GM11168 (cell line): ENCODE measurements at regions not wholly inside any gene's neighbourhood (a gene's known extent, or its start where the extent isn't known, plus 50 kb on each side); places are given as distances from the start of the nearest gene placed in this dataset.

Source experiments
- in situ Hi-C: fragments of 300-500 bp; cut with MboI; formaldehyde crosslinking; loops from one replicate; pipeline ENCODE4 v1.12.0; 2022; ENCODE audit warnings: low sequenced_read_pairs; ENCODE audit not compliant: unreplicated experiment

DNA sequence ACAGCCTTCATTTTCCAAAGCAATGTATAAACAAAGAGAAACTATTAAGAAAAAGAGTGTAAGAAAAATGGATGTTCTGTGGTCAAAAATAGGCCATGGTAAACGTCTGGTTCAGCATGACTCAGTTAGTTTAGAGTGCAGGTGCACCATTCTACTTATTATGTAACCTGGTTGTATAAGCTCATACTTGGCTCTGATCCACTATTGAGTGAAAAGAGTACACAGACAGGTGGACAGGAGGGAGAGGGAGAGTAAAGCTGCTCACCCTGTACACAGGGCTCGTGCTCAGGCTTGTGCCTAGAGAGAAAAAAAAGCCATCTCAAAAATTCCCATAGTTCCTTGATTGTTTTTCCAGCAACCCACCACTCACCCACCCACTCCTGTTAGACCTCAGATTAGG is 85.8 kb upstream of the ZNF91 start:
- in situ Hi-C loops: no loop called here

DNA sequence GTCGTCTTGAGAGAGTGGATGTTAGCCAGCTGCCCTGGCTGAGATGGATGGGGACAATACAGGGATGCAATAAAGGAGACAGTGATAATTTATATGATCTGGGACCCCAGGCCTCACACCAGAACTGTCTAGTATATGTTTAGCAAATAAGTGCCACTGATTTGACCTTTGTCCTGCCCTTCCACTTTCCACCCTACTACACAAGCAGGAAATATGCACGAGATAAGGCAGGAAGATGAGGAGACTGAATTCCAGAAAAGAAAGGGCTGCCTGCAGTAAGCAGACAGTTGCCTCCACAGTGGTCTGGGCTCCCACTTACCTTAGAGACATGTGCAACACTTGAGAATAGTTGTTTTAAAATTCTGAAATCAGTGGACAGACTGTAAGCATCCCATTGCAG is 80.2 kb upstream of the ZNF91 start:
- in situ Hi-C loops: no loop called here

DNA sequence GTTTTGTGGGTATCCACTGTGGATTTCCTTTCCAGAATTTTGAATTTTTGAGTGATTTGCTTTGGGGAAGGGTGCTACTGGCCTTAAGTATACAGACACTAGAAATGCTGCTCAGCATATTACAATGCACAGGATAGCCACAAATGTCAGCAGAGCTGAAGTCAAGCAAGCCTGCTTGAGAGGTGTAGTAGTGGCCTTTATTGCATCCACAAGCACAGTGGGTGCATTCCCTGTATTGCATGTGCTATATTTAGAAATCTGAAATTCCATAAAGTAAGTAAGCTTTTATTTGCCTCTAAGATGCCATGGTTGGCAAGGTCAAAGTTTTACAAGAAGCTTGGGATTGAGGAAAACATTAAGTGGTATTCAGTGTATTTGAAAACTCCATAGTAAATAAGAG is 79.5 kb upstream of the ZNF91 start:
- in situ Hi-C loops: no loop called here

DNA sequence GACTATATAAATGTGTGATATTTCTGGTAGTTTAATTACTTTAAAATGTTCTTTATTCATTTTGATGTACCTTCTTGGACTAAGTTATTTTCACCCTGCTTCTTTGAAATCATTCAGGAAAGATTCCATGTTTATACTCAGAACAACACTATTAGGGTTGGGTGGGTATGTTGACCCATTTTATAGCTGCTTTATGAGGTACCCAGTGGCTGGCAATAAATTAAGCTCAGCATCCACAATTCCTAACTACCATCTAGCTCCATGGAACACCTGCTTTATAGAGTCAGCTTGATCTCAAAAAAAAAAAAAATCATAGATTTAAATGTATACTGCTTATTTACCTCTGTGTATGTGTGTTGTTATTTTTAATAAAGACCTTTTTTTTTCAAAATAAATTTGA is 78.9 kb upstream of the ZNF91 start:
- in situ Hi-C loops: no loop called here

DNA sequence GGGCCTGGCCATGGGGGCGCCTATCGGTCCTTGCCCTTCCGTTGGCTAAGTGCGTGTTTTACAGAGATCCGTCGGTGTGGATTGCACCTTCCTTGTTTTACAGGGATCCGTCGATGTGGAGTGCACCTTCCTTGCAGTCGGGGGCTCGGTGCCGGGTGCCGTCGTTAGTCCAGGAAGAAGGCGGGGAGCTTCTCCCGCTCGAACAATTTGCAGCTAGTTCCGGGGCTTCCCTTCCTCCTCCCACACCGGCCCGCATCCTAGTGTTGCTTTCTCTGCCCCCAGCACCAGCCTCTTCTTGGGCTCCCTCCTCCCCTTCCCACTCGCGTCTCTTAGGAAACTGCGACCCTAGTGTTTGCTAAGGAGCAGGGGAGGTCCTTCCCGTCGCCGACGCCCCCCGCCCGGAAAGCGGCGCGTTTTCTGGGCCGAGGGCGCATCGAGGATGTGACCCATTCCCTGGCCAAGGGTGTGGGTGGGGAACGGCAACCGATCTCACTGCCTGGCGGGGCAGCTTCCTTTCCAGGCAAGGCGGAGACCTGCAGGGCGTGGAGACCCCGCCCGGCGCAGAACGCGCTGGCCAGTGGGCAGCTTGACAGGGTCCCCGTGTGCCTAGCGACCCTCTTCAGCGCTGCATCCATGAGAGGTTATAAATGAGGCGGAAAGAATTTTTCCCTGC is 75.7 kb upstream of the ZNF91 start:
- in situ Hi-C loops: no loop called here

DNA sequence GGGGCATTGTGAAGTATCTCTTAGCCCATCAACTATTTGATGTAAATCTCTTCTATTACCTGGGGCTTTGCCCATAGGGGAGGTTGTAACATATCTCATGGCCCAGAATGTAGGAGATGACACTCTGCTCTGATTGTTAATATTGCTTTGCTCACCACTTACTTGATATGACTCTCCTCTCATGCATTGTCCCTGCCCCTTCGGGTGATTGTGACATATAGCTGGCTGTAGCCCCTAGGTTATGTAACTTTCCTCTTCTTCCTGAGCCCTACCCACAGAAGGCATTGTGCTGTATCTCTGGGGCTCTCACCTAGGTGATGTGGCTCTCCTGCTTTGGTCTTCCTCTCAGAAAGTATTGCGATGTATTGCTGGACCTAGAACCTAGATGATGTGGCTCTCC is 69.1 kb upstream of the ZNF91 start:
- in situ Hi-C loops: loop anchor here (10.0 kb wide), 1 partner anchor 510 kb away; no protein-coding TSS in a partner anchor

DNA sequence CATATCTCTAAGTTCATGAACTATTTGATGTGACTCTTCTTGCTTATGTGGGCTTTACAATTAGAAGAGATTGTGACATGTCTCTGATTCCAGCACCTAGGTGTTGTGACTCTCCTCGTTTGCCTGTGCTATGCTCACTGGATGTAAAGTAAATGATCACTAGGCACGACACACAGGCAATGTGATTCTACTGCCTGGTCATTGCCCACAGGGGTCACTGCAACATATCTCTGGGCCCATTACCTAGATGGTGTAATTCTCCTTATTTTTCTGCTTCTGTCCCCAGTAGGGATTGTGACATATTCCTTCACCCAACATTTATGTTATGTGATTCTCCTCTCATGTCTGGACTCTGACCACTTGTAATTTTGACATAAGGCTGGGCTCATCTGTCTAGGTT is 65.8 kb upstream of the ZNF91 start:
- in situ Hi-C loops: loop anchor here (10.0 kb wide), 1 partner anchor 514 kb away; no protein-coding TSS in a partner anchor

DNA sequence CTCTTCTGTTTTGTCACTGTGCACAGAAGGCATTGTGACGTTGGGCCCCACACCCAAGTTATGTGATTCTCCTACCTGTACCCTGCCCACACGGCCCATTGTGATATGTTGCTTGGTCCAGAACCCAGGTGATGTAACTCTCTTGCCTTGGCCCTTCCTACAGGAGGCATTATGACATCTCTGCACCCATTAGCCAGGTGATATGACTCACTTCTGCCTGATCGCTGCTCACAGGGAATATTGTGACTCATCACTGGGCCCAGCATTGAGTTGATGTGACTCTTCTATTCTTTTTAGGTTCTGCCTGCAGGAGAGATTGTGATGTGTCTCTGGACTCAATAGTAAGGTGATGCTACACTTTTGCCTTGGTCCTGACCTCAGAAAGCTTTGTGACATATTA is 65.4 kb upstream of the ZNF91 start:
- in situ Hi-C loops: loop anchor here (10.0 kb wide), 1 partner anchor 514 kb away; no protein-coding TSS in a partner anchor
